GM12892 (cell line): ENCODE measurements at regions not wholly inside any gene's neighbourhood (a gene's known extent, or its start where the extent isn't known, plus 50 kb on each side); places are given as distances from the start of the nearest gene placed in this dataset.

Experiments used
- POLR2A ChIP-seq: IDR thresholded peaks from 2 replicates; pipeline ENCODE4 v1.6.1; 2011; ENCODE audit warnings: low read depth, low read length, control low read depth
- POLR2AphosphoS5 ChIP-seq: IDR thresholded peaks from 2 replicates; pipeline ENCODE4 v1.6.1; 2011; ENCODE audit warnings: low read depth, low read length, control low read depth
- TAF1 ChIP-seq: IDR thresholded peaks from 2 replicates; pipeline ENCODE4 v1.6.1; 2011; ENCODE audit warnings: low read depth, mild to moderate bottlenecking, control low read depth, low read length, borderline replicate concordance

GRCh38 chr10:130968964-130969363 lies 342.6 kb downstream of the TCERG1L start:
- TF ChIP-seq POLR2AphosphoS5 (no peak), POLR2A (no peak), TAF1 (no peak)
